ENCODE measurements at regions not wholly inside any gene's neighbourhood (a gene's known extent, or its start where the extent isn't known, plus 50 kb on each side); places are given as distances from the start of the nearest gene placed in this dataset.

- no peaks in the 10 kb centered on the region for H3K4me1 ChIP-seq (ENCODE audit: control insufficient read depth, insufficient read depth, low read length)
- no peak overlapping the region for H3K4me3 ChIP-seq (ENCODE audit: low read length)
- H3K36me3 ChIP-seq (ENCODE audit: control insufficient read depth, insufficient read depth, low read length) = no peaks in the 10 kb centered on the region
- no peak for DNase-seq (ENCODE audit: low read depth, low spot score)
- no peaks in the 10 kb centered on the region for H3K27me3 ChIP-seq (ENCODE audit: control insufficient read depth, insufficient read depth, low read length)
- H3K27ac ChIP-seq (ENCODE audit: low read length) = no peak overlapping the region
- no CpG with 5 or more reads among the region's 2 CpGs for WGBS (ENCODE audit: insufficient coverage, insufficient read length)
- no peaks in the 10 kb centered on the region for H3K9me3 ChIP-seq (ENCODE audit: control insufficient read depth, insufficient read depth, low read length)
Observed at GRCh38 chr12:60180298-60180697, 584.5 kb downstream of the SLC16A7 start.

GRCh38 chr12:60182354-60182753 lies 586.5 kb downstream of the SLC16A7 start:
- Histone ChIP-seq H3K4me3 (ENCODE audit: low read length) (no peak overlapping the region), H3K9me3 (ENCODE audit: control insufficient read depth, insufficient read depth, low read length) (no peaks in the 10 kb centered on the region), H3K27me3 (ENCODE audit: control insufficient read depth, insufficient read depth, low read length) (no peaks in the 10 kb centered on the region), H3K4me1 (ENCODE audit: control insufficient read depth, insufficient read depth, low read length) (no peaks in the 10 kb centered on the region), H3K36me3 (ENCODE audit: control insufficient read depth, insufficient read depth, low read length) (no peaks in the 10 kb centered on the region), H3K27ac (ENCODE audit: low read length) (no peak overlapping the region)
- DNase-seq (ENCODE audit: low read depth, low spot score) = no peak
- no CpG with 5 or more reads among the region's 1 CpG for WGBS (ENCODE audit: insufficient coverage, insufficient read length)

GRCh38 chr12:60184096-60184495 lies 588.3 kb downstream of the SLC16A7 start:
- Histone ChIP-seq H3K4me1 (ENCODE audit: control insufficient read depth, insufficient read depth, low read length) (no peaks in the 10 kb centered on the region), H3K27me3 (ENCODE audit: control insufficient read depth, insufficient read depth, low read length) (no peaks in the 10 kb centered on the region), H3K9me3 (ENCODE audit: control insufficient read depth, insufficient read depth, low read length) (no peaks in the 10 kb centered on the region), H3K36me3 (ENCODE audit: control insufficient read depth, insufficient read depth, low read length) (no peaks in the 10 kb centered on the region), H3K4me3 (ENCODE audit: low read length) (no peak overlapping the region), H3K27ac (ENCODE audit: low read length) (no peak overlapping the region)
- WGBS (ENCODE audit: insufficient coverage, insufficient read length) = no CpG with 5 or more reads among the region's 1 CpG
- DNase-seq (ENCODE audit: low read depth, low spot score) = no peak

GRCh38 chr12:60185060-60185459 lies 589.2 kb downstream of the SLC16A7 start:
- no CpG with 5 or more reads among the region's 4 CpGs for WGBS (ENCODE audit: insufficient coverage, insufficient read length)
- no peaks in the 10 kb centered on the region for H3K9me3 ChIP-seq (ENCODE audit: control insufficient read depth, insufficient read depth, low read length)
- H3K27ac ChIP-seq (ENCODE audit: low read length) = no peak overlapping the region
- H3K4me1 ChIP-seq (ENCODE audit: control insufficient read depth, insufficient read depth, low read length) = no peaks in the 10 kb centered on the region
- no peak overlapping the region for H3K4me3 ChIP-seq (ENCODE audit: low read length)
- no peaks in the 10 kb centered on the region for H3K27me3 ChIP-seq (ENCODE audit: control insufficient read depth, insufficient read depth, low read length)
- no peak for DNase-seq (ENCODE audit: low read depth, low spot score)
- no peaks in the 10 kb centered on the region for H3K36me3 ChIP-seq (ENCODE audit: control insufficient read depth, insufficient read depth, low read length)

GRCh38 chr12:60191271-60191670 lies 595.4 kb downstream of the SLC16A7 start:
- no peaks in the 10 kb centered on the region for H3K36me3 ChIP-seq (ENCODE audit: control insufficient read depth, insufficient read depth, low read length)
- H3K27me3 ChIP-seq (ENCODE audit: control insufficient read depth, insufficient read depth, low read length) = no peaks in the 10 kb centered on the region
- no peak overlapping the region for H3K27ac ChIP-seq (ENCODE audit: low read length)
- H3K9me3 ChIP-seq (ENCODE audit: control insufficient read depth, insufficient read depth, low read length) = no peaks in the 10 kb centered on the region
- no CpG with 5 or more reads among the region's 1 CpG for WGBS (ENCODE audit: insufficient coverage, insufficient read length)
- no peaks in the 10 kb centered on the region for H3K4me1 ChIP-seq (ENCODE audit: control insufficient read depth, insufficient read depth, low read length)
- no peak for DNase-seq (ENCODE audit: low read depth, low spot score)
- no peak overlapping the region for H3K4me3 ChIP-seq (ENCODE audit: low read length)

- no peaks in the 10 kb centered on the region for H3K36me3 ChIP-seq (ENCODE audit: control insufficient read depth, insufficient read depth, low read length)
- no peaks in the 10 kb centered on the region for H3K9me3 ChIP-seq (ENCODE audit: control insufficient read depth, insufficient read depth, low read length)
- H3K27me3 ChIP-seq (ENCODE audit: control insufficient read depth, insufficient read depth, low read length) = no peaks in the 10 kb centered on the region
- no peak for DNase-seq (ENCODE audit: low read depth, low spot score)
- H3K4me1 ChIP-seq (ENCODE audit: control insufficient read depth, insufficient read depth, low read length) = no peaks in the 10 kb centered on the region
- no peak overlapping the region for H3K27ac ChIP-seq (ENCODE audit: low read length)
- H3K4me3 ChIP-seq (ENCODE audit: low read length) = no peak overlapping the region
Observed at GRCh38 chr12:60191676-60192359, 596.0 kb downstream of the SLC16A7 start.

- H3K4me1 ChIP-seq (ENCODE audit: control insufficient read depth, insufficient read depth, low read length) = no peaks in the 10 kb centered on the region
- H3K27me3 ChIP-seq (ENCODE audit: control insufficient read depth, insufficient read depth, low read length) = no peaks in the 10 kb centered on the region
- no peaks in the 10 kb centered on the region for H3K36me3 ChIP-seq (ENCODE audit: control insufficient read depth, insufficient read depth, low read length)
- DNase-seq (ENCODE audit: low read depth, low spot score) = no peak
- no peaks in the 10 kb centered on the region for H3K9me3 ChIP-seq (ENCODE audit: control insufficient read depth, insufficient read depth, low read length)
- no peak overlapping the region for H3K4me3 ChIP-seq (ENCODE audit: low read length)
- H3K27ac ChIP-seq (ENCODE audit: low read length) = no peak overlapping the region
Observed at GRCh38 chr12:60194678-60195077, 598.8 kb downstream of the SLC16A7 start.

- Histone ChIP-seq H3K27ac (ENCODE audit: low read length) (no peak overlapping the region), H3K27me3 (ENCODE audit: control insufficient read depth, insufficient read depth, low read length) (no peaks in the 10 kb centered on the region), H3K4me1 (ENCODE audit: control insufficient read depth, insufficient read depth, low read length) (no peaks in the 10 kb centered on the region), H3K4me3 (ENCODE audit: low read length) (no peak overlapping the region), H3K9me3 (ENCODE audit: control insufficient read depth, insufficient read depth, low read length) (no peaks in the 10 kb centered on the region), H3K36me3 (ENCODE audit: control insufficient read depth, insufficient read depth, low read length) (no peaks in the 10 kb centered on the region)
- DNase-seq (ENCODE audit: low read depth, low spot score) = no peak
- no CpG with 5 or more reads among the region's 1 CpG for WGBS (ENCODE audit: insufficient coverage, insufficient read length)
Observed at GRCh38 chr12:60195483-60195882, 599.7 kb downstream of the SLC16A7 start.

GRCh38 chr12:60196366-60196765 lies 600.5 kb downstream of the SLC16A7 start:
- Histone ChIP-seq H3K9me3 (ENCODE audit: control insufficient read depth, insufficient read depth, low read length) (no peaks in the 10 kb centered on the region), H3K4me3 (ENCODE audit: low read length) (no peak overlapping the region), H3K27me3 (ENCODE audit: control insufficient read depth, insufficient read depth, low read length) (no peaks in the 10 kb centered on the region), H3K36me3 (ENCODE audit: control insufficient read depth, insufficient read depth, low read length) (no peaks in the 10 kb centered on the region), H3K27ac (ENCODE audit: low read length) (no peak overlapping the region), H3K4me1 (ENCODE audit: control insufficient read depth, insufficient read depth, low read length) (no peaks in the 10 kb centered on the region)
- no CpG with 5 or more reads among the region's 10 CpGs for WGBS (ENCODE audit: insufficient coverage, insufficient read length)
- DNase-seq (ENCODE audit: low read depth, low spot score) = no peak

GRCh38 chr12:60197589-60197988 lies 601.8 kb downstream of the SLC16A7 start:
- H3K4me3 ChIP-seq (ENCODE audit: low read length) = no peak overlapping the region
- no peaks in the 10 kb centered on the region for H3K9me3 ChIP-seq (ENCODE audit: control insufficient read depth, insufficient read depth, low read length)
- DNase-seq (ENCODE audit: low read depth, low spot score) = no peak
- no peak overlapping the region for H3K27ac ChIP-seq (ENCODE audit: low read length)
- WGBS (ENCODE audit: insufficient coverage, insufficient read length) = no CpG with 5 or more reads among the region's 2 CpGs
- H3K27me3 ChIP-seq (ENCODE audit: control insufficient read depth, insufficient read depth, low read length) = no peaks in the 10 kb centered on the region
- no peaks in the 10 kb centered on the region for H3K36me3 ChIP-seq (ENCODE audit: control insufficient read depth, insufficient read depth, low read length)
- no peaks in the 10 kb centered on the region for H3K4me1 ChIP-seq (ENCODE audit: control insufficient read depth, insufficient read depth, low read length)

GRCh38 chr12:60201891-60202290 lies 606.1 kb downstream of the SLC16A7 start:
- Histone ChIP-seq H3K27ac (ENCODE audit: low read length) (no peak overlapping the region), H3K4me3 (ENCODE audit: low read length) (no peak overlapping the region), H3K36me3 (ENCODE audit: control insufficient read depth, insufficient read depth, low read length) (no peaks in the 10 kb centered on the region), H3K4me1 (ENCODE audit: control insufficient read depth, insufficient read depth, low read length) (no peaks in the 10 kb centered on the region), H3K9me3 (ENCODE audit: control insufficient read depth, insufficient read depth, low read length) (no peaks in the 10 kb centered on the region), H3K27me3 (ENCODE audit: control insufficient read depth, insufficient read depth, low read length) (no peaks in the 10 kb centered on the region)
- DNase-seq (ENCODE audit: low read depth, low spot score) = no peak
- no CpG with 5 or more reads among the region's 4 CpGs for WGBS (ENCODE audit: insufficient coverage, insufficient read length)
